Ascending aorta (tissue), 2 donors: ENCODE measurements at regions not wholly inside any gene's neighbourhood (a gene's known extent, or its start where the extent isn't known, plus 50 kb on each side); places are given as distances from the start of the nearest gene placed in this dataset.

Experiments
- DNase-seq, 2 donors: peaks; one replicate each; pipeline ENCODE4 v3.0.0-alpha.2; 2019; ENCODE audit warnings: low spot score in 2 of 2
- H3K27ac ChIP-seq, 2 donors: fragments of 200-600 bp; sonication (generic); one replicate each; pipeline ENCODE4 v1.5.1; 2016 to 2017; ENCODE audit warnings: mild to moderate bottlenecking in 1 of 2
- H3K27me3 ChIP-seq: fragments of 200-600 bp; sonication (generic); one replicate; pipeline ENCODE4 v1.5.1; 2017
- H3K36me3 ChIP-seq, 2 donors: fragments of 200-600 bp; sonication (generic); one replicate each; pipeline ENCODE4 v1.5.1; 2016
- H3K4me1 ChIP-seq, 2 donors: fragments of 200-600 bp; sonication (generic); one replicate each; pipeline ENCODE4 v1.5.1; 2016 to 2017; ENCODE audit warnings: mild to moderate bottlenecking in 1 of 2
- H3K4me3 ChIP-seq, 2 donors: fragments of 200-600 bp; sonication (generic); one replicate each; pipeline ENCODE4 v1.5.1; 2016 to 2017; ENCODE audit warnings: mild to moderate bottlenecking in 1 of 2
- H3K9me3 ChIP-seq, 2 donors: fragments of 200-600 bp; sonication (generic); one replicate each; pipeline ENCODE4 v1.5.1; 2016
- intact Hi-C: fragments of 100-400 bp; cut with DNase I; formaldehyde crosslinking; loops from one replicate; pipeline ENCODE4 v1.15.1; 2023
- TF ChIP-seq, protein P1 (sequence below), 3 experiments: fragments of 200-600 bp in 2 of 3; fragments of 450-650 bp in 1 of 3; sonication (generic) in 2 of 3; IDR thresholded peaks; one replicate each; pipeline ENCODE4 v1.5.1; 2016 to 2019; ENCODE audit warnings: antibody characterized with exemption in 3 of 3, mild to moderate bottlenecking in 1 of 3, moderate library complexity in 1 of 3

DNA sequence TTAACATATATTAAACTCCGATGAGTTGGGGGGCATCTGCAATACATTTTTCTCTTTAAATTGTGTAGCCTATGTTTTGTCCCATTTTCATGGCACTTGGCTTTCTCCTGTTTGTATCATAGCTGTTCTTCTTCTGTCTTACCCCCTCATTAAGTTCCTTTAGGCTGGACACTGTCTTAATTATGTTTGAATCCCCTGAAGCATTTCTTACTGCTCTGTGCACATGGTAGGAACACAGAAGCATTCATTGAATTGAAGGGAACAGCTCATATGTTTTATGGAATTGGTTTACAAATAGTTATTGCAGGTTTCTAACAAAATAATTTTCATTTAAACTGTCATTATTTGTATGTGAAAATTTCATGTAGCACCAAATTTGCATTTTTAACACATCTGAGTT lies 176.8 kb downstream of the TANC2 start:
- no peaks in the 10 kb centered on the region for H3K36me3 ChIP-seq
- H3K9me3 ChIP-seq, result no peaks in the 10 kb centered on the region
- no peaks in the 10 kb centered on the region for H3K27me3 ChIP-seq
- H3K4me1 ChIP-seq, result no peaks in the 10 kb centered on the region
- TF ChIP-seq, protein P1, sequence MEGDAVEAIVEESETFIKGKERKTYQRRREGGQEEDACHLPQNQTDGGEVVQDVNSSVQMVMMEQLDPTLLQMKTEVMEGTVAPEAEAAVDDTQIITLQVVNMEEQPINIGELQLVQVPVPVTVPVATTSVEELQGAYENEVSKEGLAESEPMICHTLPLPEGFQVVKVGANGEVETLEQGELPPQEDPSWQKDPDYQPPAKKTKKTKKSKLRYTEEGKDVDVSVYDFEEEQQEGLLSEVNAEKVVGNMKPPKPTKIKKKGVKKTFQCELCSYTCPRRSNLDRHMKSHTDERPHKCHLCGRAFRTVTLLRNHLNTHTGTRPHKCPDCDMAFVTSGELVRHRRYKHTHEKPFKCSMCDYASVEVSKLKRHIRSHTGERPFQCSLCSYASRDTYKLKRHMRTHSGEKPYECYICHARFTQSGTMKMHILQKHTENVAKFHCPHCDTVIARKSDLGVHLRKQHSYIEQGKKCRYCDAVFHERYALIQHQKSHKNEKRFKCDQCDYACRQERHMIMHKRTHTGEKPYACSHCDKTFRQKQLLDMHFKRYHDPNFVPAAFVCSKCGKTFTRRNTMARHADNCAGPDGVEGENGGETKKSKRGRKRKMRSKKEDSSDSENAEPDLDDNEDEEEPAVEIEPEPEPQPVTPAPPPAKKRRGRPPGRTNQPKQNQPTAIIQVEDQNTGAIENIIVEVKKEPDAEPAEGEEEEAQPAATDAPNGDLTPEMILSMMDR (IDR thresholded peaks at IDR 0.05), result no peak
- H3K4me3 ChIP-seq, result no peak overlapping the region
- DNase-seq, result no peak
- H3K27ac ChIP-seq, result no peak overlapping the region
- intact Hi-C loops, result no loop called here

DNA sequence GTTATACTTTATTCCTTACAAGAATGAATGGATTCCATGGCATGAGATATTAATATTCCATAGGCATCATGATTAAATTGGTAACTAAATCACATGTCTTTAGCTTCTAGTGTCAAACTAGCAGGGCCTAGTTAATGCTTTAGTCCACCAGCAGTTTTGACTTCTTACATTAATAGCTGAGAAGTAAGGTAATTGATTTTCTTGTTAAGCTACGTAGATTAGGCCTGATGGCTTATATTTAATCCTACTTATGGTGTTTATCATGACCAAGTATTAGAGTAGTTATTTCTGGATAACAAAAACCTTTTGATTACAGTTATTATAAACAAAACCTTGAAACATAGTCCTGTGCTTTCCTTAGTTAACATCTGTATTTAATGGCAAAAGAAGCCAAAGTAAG lies 184.5 kb downstream of the TANC2 start:
- intact Hi-C loops, result no loop called here
- TF ChIP-seq, protein P1 (IDR thresholded peaks at IDR 0.05), result no peak
- no peak overlapping the region for H3K27ac ChIP-seq

DNA sequence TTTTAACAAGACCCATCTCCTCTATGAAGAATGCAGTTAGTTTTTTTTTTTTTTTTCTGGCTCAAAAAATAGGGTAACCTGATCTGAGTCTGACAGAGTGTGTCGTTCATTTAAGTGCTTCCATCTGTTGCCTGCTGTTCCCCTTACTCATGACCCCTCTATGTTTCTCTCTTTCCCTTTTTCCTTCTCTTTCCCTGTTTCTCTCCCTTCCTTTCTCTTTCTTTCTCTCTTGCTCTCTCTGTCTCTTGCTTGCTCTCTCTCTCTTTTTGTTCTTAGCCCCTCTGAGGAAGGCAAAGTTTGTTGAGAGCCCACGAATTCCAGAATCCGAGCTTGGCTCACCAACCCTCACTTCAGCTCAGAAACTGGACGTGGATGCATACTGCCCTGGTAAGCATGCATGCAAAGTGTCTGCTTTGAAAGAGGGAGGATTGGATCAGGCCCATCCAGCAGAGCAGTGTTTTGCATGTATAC lies 185.0 kb downstream of the TANC2 start:
- H3K9me3 ChIP-seq, result no peaks in the 10 kb centered on the region
- no peaks in the 10 kb centered on the region for H3K36me3 ChIP-seq
- TF ChIP-seq, protein P1 (IDR thresholded peaks at IDR 0.05), result no peak

More for the DNA sequence above, 184.5 kb downstream of the TANC2 start:
- DNase-seq, result no peak
- Histone ChIP-seq H3K4me3 (no peak overlapping the region), H3K36me3 (no peaks in the 10 kb centered on the region), H3K27me3 (no peaks in the 10 kb centered on the region), H3K9me3 (no peaks in the 10 kb centered on the region), H3K4me1 (no peaks in the 10 kb centered on the region)

DNA sequence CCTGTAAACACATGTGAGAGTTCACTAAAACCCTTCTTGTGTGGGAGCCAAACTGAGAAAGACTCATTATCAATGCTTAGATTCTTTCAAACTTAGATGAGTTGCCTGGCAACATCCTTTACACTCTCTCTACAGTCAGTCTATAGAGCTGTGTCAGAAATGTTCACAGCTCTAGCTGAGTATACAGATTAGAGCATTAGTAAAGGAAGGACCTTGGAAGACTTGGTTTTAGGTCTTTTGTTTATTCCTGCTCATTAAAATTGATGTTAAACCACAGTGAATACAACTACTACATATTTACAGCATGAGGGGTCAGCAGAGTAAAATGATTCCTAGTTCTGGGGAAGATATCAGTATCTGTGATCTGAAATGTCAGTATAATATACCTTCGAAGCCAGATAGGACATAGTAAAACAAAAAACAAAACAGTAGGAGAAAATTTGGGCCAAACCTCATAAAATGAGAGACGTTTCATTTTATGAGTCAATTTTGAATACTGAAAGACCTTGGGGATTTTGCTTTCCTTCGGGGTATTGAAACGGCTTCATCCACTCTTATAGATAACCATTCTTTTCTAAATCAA lies 186.0 kb downstream of the TANC2 start:
- H3K4me3 ChIP-seq, result no peak overlapping the region
- TF ChIP-seq, protein P1 (IDR thresholded peaks at IDR 0.05), result no peak
- H3K36me3 ChIP-seq, result no peaks in the 10 kb centered on the region

More for the DNA sequence above, 185.0 kb downstream of the TANC2 start:
- no peak overlapping the region for H3K27ac ChIP-seq
- H3K27me3 ChIP-seq, result no peaks in the 10 kb centered on the region
- intact Hi-C loops, result no loop called here
- H3K4me1 ChIP-seq, result no peaks in the 10 kb centered on the region
- H3K4me3 ChIP-seq, result no peak overlapping the region
- DNase-seq, result no peak

DNA sequence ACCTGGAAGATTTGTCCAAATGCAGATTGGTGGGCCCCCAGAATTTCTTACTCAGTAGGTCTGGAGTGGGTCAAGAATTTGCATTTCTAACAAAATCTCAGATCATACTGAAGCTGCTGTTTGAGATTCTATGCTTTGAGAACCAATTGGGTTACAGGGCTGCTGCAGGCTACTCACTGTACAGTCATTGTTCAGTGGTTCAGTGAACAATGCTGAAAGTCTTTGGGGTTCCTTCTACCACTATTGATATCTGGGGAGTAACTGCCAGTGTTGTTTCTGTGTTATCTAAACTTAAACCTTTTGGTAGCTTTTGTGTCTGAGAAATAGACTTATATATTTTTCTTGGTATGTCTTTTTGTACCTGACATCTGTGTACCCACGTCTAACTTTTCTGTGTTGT lies 187.5 kb downstream of the TANC2 start:
- TF ChIP-seq, protein P1 (IDR thresholded peaks at IDR 0.05), result no peak
- Histone ChIP-seq H3K4me1 (no peaks in the 10 kb centered on the region), H3K4me3 (no peak overlapping the region), H3K36me3 (no peaks in the 10 kb centered on the region), H3K27me3 (no peaks in the 10 kb centered on the region), H3K9me3 (no peaks in the 10 kb centered on the region), H3K27ac (no peak overlapping the region)
- DNase-seq, result no peak
- intact Hi-C loops, result no loop called here

More for the DNA sequence above, 186.0 kb downstream of the TANC2 start:
- no peaks in the 10 kb centered on the region for H3K9me3 ChIP-seq
- no peak overlapping the region for H3K27ac ChIP-seq
- no peak for DNase-seq
- H3K27me3 ChIP-seq, result no peaks in the 10 kb centered on the region
- H3K4me1 ChIP-seq, result no peaks in the 10 kb centered on the region
- intact Hi-C loops, result no loop called here
